GM18507 (cell line): ENCODE measurements at regions not wholly inside any gene's neighbourhood (a gene's known extent, or its start where the extent isn't known, plus 50 kb on each side); places are given as distances from the start of the nearest gene placed in this dataset.
"Not testable (repeated sequence)": the region's sequence is repeated elsewhere in the genome, so short reads cannot be mapped to it uniquely, and the experiment has no call there.

ENCODE experiments used
- DNase-seq: peaks from one replicate; pipeline ENCODE4 v3.0.0; 2011; ENCODE audit warnings: low read depth; ENCODE audit not compliant: insufficient read length; ENCODE audit errors: extremely low spot score
- FAIRE-seq: peaks from 2 replicates; lab custom pipeline; 2011; peaks lifted over from hg19 to GRCh38; lab: Jason Lieb, UNC

DNA sequence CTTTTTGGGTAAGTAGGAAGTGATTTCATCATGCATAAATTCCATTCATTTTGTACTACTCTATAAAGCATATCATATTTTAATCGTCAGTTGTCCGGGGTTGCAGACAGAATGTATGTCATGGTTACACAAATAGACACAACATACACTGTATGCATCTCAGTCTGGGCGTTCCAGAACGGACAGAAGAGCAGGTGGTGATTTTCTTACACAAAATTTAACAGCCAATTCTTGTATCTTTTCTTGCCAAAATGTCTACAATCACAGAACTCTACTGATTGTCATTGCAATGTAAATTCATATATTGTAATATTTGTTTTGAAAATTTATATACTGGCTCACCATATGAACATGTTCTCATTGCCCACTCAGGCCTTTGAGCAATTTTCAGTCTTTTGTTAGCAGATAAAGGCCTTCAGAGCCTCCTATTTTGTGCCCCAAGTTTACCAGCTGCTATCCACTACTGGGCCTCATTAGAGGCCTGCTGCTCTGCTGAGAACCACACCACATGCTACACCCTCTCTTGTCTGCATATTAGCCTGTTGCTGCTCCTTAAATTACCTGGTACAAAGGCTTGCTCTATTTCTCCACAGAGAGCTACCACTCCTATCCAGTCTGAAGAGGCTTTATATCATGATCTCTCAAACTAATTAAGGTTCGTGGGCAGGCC is 61.5 kb downstream of the PRDM13 start:
- DNase-seq, result no peak
- FAIRE-seq, result no peak

DNA sequence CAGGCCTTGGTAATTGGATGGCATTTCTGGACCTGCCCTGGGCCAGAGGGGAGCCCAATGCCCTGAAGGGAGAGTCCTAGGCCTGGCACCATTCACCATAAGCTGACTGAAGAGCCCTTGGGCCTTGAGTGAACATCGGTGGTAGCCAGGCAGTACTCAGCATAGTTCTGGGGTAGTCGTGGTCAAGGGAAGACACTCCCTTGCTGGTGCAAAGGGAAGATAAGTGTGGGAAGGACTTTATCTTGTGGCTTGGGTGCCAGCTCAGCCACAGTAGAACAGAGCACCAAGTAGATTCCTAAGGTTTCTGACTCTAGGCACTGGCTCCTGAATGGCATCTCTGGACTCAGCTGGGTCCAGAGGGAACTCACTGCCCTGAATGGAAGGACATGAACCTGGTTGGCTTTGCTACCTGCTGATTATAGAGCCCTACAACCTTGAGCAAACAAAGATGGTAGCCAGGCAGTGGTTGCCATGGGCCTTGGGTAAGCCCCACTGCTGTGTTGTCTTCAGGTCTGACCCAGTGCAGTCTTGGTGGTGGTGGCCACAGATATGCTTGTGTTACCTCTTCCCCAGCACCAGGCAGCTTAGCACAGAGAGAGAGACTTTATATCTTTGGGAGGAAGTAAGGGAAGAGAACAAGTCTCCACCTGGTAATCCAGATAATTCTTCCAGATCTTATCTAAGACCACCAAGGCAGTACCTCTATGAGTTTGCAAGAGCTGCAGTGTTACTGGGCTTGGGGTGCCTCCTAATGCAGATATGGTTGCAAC is 83.5 kb downstream of the PRDM13 start:
- no peak for FAIRE-seq
- DNase-seq, result no peak

DNA sequence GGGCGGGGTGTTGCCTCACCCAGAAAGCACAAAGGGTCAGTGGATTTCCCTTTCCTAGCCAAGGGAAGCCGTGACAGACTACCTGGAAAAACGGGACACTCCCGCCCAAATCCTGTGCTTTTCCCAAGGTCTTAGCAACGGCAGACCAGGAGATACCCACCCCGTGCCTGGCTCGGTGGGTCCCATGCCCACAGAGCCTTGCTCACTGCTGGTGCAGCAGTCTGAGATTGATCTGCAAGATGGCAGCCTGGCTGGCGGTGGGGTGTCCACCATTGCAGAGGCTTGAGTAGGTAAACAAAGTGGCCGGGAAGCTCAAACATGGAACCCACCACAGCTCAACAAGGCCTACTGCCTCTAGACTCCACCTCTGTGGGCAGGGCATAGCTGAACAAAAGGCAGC is 95.7 kb downstream of the PRDM13 start:
- not testable (repeated sequence) for FAIRE-seq, DNase-seq

DNA sequence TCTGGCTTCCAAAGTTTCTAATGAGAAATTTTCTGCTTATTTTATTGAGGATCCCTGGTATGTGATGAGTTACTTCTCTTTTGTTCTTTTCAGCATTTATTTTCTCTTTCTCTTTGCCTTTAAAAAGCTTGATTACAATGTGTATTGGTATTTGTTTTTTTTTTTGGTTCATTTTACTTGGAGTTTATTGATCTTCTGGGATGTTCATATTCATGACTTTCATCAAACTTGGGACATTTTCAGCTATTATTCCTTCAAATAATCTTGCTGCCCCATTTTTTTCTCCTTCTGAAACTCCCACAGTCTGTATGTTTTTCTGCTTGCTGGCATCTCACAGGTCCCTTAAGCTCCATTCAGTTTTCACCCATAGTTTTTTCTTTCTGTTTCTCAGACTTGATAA is 102.4 kb downstream of the PRDM13 start:
- no peak for FAIRE-seq
- no peak for DNase-seq

DNA sequence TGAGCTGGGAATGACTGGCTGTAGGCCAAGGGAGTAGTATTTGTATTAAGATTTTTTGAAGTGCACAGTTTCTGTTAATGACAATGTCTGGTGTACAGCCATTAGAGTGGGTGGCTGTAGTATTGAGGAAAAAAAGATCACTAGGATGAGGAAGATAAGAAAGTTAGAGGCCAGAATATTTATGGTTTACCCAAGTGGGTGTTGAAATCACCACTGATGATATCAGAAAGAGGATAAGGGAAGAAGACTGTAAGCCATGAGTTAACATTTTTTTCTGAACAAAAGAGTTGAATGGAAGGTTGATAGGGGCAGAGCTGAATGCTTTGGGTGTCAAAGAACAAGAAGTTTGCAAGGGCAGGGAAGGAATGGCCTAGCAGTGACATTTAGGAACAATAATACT is 104.7 kb downstream of the PRDM13 start:
- FAIRE-seq, result no peak
- no peak for DNase-seq

DNA sequence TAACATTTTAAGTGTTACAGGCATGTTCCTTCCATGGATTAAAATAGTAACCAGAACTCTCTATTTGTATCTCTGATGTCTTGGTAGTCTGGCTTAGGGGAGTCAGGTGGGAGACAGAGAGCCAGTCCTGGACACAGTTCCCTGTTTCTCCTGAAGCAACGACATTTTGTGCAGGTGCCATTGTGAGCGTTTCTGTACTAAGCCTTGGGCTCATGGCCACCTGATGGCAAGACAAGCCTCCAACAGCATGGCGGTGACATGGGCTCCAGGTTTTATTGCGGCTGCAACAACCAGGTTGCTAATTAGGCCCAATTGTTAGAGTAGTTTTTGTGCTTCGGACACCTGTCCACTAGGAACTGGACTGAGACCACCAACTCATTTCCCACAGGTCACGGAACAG is 105.3 kb downstream of the PRDM13 start:
- DNase-seq, result no peak
- no peak for FAIRE-seq

DNA sequence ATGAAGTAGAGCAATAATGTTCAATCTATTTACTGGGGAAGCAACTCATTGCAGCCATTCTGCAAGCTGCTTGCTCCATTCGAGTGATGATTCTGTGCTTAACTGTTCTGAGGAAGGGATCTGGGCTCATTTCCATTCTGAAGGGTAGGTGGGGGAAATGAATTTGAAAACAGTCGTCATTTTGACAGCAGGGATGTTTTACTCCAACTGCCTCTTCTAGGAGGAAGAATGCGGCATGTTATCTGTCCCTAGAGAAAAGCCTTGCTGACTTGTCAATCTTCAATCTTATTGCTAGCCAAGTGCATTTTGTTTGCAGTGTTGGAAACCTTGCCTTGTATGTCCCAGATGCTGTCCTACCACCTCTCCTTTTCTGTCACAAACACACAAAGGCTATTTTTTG is 105.9 kb downstream of the PRDM13 start:
- no peak for DNase-seq
- no peak for FAIRE-seq

DNA sequence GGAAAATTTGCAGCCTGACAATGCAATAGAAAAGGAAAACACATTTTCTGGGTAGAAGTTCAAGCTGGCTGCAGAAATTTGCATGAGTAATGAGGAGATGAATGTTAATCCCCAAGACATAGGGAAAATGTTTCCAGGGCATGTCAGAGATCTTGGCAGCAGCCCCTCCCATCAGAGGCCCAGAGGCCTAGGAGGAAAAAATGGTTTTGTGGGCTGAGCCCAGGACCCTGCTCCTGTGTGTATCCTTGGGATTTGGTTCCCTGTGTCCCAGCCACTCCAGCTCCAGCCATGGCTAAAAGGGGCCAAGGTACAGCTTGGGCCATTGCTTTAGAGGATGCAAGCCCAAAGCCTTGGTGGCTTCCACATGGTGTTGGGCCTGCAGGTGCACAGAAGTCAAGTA is 115.4 kb downstream of the PRDM13 start:
- DNase-seq, FAIRE-seq: not testable (repeated sequence)

DNA sequence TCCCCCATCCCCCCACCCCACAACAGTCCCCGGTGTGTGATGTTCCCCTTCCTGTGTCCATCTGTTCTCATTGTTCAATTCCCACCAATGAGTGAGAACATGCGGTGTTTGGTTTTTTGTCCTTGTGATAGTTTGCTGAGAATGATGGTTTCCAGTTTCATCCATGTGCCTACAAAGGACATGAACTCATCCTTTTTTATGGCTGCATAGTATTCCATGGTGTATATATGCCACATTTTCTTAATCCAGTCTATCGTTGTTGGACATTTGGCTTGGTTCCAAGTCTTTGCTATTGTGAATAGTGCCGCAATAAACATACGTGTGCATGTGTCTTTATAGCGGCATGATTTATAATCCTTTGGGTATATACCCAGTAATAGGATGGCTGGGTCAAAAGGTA is 123.6 kb downstream of the PRDM13 start:
- FAIRE-seq, DNase-seq: not testable (repeated sequence)

DNA sequence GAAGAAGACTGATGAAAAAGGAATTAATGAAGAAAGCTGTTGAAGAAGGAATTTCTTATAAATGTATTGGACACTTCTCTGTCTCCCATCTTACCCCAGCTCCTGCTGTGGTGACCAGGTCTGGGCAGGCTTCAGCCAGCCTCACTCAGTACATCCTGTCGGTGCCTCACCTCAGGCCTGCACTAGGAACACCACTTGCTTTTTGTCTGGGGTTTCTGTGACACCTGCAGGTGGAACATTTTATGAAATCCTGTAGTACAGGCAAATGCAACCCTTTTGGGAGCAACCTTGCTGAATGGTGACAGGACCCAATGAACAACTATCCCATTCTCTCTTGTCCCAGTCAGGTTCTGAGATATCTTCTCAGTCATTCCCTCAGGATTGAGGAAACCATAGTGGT is 129.7 kb downstream of the PRDM13 start:
- FAIRE-seq (no peak), DNase-seq (no peak)

DNA sequence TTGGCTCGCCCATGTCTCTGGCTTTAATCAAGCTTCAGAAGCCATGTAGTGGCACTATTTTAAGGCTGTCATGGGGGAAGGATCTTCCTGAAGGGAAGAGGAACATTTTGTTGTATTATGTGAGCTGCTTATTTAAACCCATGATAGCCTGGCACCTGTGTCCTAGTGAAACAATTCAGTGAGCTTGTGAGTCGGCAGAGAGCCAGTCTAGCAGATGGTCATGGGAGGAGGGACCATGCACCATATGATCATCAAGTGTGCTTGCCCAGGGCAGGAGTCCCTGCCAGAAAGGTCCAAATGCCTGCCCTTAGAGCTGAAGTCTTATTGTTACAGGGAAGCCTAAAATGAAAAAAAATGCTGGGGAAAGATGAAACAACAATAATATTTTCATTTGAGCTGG is 132.9 kb downstream of the PRDM13 start:
- DNase-seq (no peak), FAIRE-seq (no peak)

DNA sequence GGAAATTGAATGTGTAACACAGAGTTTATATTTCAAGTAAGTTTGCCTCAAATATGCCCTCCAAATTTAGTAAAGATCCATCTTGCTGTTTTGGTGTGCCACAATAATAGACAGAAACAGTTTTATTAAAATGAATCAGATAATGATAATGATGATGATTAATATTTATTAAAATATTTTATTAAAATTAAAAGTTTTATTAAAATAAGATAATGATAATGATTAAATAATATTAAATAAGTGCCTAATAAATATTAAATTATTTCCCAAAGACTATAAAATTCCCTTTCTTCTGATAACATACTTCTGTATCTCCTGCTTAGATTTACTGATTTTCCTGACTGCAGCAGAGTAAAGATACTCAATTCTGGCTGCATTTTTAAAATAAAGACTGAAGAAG is 134.5 kb downstream of the PRDM13 start:
- no peak for FAIRE-seq
- DNase-seq, result no peak

DNA sequence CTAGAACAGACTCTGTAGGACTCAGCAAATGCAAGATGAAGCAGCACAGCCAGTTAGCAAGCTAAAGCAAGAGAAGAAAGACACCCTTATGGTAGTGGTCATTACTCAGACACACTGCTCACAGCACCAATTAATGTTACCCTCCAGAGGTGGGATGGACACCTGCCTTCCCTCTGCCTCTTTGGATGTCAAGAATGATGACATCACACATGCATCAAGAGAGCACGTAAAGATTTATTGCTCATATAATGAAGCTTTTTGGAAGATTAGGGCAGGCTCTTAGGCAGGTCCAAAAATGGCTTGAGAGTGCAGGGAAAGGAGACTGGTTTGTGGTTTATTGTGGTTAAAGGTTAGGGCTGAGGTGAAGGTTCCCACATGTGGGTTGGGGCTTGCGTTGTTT is 137.0 kb downstream of the PRDM13 start:
- FAIRE-seq (no peak), DNase-seq (no peak)

DNA sequence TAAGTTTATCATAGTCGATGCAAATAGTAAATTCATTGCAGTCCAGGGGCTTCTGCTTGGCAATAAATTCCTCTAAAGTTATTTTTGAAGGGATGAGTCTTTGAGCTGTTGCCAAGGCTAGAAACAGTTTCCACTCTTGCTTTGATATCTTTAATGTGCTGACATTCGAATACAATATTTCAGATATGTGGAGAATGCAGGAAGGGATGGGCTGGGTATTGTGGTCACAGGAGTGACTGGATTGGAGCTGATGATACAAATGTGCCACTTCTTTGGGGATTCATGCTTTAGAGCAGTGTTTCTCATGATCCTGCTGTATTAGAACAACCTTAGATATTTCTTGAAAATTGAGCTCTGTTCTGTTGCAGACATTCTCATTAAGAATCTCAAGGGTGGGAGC is 139.0 kb downstream of the PRDM13 start:
- FAIRE-seq, result no peak
- no peak for DNase-seq

DNA sequence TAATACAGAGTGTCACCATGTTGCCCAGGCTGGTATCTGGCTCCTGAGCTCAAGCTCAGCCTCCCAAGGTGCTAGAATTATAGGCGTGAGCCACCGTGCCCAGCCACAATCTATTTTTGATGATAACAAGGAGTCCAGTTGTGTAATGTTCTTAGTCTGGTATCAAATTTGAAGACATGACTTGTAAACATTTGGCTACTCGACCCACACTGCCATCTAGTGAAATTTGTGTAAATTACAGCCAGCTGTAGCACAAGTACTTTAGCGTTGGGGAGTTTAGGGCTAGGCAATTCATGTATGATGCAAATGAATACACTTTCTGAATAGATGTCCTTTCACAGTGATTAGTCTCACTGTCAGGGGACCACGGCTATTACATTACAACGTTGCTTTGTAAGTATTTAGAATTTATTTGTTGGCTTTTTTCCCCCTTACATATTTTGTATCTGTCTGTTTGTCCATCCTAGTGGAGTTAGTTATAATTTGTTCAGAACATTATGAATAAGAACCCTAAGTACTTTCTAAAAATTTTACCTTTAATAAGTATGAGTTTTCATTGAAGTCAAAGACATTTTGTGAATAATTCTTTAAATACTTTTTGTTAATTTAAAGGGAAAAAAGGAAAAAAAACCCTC is 139.7 kb downstream of the PRDM13 start:
- FAIRE-seq (peak; percentile 95), DNase-seq (peak; percentile 12)

DNA sequence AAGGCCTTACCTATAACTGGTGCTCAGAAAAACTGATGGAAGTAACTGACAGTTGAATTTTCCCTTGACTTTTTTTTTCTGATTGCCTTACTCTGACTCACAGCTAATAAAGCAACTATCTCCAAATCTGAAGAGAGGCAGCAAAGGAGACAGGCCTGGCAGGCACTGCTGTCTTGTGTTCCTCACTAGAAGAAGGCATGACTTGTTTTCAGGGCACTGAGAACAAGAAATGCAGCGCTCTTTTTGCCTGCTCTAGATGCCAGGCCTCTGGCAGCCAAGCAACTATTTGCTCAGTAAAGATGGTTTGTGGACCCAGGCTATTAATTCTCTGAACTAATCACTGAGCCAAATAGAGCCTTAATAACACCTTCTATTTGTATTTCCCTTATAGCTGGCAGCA is 155.1 kb downstream of the PRDM13 start:
- DNase-seq, result no peak
- FAIRE-seq, result no peak

DNA sequence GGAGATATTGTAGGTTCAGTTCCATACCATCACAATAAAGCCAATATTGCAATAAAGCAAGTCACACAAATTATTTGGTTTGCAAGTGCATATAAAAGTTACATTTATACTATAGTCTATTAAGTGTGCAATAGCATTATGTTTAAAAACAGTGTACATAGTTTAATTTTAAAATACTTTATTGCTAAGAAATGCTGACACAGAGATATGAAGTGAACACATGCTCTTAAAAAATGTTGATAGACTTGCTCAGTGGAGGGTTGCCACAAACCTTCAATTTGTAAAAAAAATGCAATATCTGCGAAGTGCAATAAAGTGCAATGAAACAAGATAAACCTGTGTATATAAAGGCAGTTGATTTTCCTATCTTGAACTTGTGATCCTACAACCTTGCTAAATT is 161.5 kb downstream of the PRDM13 start:
- FAIRE-seq, result no peak
- DNase-seq, result no peak

DNA sequence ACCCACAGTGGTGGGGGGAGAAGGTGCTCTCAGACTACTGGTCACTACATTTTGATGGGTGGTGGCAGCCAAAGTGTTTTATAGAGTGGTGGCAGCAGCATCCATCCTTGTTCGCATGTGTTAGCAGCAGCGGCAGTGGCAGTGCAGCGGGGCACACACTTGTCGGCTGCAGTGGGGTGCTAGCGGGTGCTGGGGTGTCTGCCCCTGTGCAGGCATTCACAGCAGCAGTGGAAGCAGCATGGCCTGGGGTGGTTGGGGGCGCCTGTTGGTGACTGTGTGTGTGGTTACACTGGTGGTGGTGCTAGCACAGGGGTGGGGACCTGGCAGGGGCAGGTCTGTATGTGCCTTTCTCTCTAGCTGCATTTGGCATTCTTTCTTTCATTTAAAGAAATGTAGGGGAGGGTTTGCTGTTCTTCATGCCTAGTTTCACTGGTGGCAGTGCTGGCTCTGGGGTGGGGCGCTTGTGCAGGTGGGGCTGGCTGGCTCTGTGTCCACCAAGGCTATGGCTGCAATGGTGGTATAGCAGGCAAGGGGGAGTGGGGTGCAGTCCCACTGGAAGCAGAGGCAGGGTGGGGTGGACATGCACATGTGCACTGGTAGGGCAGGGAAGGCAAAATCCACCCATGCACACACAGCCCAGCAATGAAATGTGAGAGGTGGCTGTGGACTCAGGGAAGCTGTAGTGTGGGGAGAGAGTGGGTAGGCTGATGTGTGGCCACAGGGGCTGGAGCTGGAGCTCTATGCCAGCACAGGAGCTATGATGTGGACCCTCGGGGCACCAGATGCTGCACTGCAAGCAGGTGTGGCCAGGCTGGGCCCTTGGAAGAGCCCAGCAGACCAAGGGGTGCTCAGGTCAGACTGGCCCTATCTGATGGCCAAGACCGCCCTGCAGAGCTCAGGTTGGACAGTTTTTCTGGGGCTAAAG is 173.3 kb downstream of the PRDM13 start:
- DNase-seq (no peak), FAIRE-seq (no peak)

DNA sequence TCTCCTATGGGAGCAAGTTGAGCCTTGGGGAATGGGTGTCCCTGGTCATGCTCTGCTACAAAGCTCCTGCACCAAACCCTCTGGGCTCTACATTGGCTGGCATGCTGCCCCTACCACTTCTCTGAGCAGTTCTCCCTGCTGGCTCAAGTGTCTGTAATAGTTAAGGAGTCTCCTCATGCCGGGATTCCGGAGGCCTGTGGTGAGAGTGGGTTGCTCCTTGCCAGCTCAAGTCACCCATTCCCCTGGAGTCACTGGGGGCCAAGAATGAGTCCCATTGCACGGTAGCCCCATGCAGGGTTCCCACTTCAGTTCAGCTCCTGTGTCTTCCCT is 173.9 kb downstream of the PRDM13 start:
- FAIRE-seq (no peak), DNase-seq (no peak)

DNA sequence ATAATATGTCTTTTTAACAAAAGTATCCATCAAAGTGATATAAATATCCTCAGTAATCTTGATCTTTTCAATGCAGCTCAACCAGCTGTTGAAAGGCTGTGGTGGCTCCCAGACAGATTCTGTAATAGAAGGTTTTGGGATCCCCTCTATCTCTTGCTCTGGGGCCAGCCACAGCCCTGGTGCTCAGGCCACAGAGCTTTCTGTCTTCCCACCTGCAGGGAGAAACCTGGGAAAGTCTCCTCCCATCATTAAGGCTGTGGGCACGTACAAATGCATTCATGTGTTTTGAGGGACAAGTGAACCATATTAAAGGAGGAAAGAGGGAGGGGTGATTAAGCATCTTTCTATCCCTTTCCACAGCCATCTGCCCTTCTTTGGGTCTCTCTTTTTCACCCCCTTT is 183.1 kb downstream of the PRDM13 start:
- FAIRE-seq (no peak), DNase-seq (no peak)
